ENCODE measurements at regions not wholly inside any gene's neighbourhood (a gene's known extent, or its start where the extent isn't known, plus 50 kb on each side); places are given as distances from the start of the nearest gene placed in this dataset.

- no peak for FAIRE-seq
These were observed 194.7 kb upstream of the RREB1 start for GRCh38 chr6:6912817-6913744.

GRCh38 chr6:6915219-6915618 is 192.5 kb upstream of the RREB1 start:
- no peak for DNase-seq (ENCODE audit: low spot score)
- FAIRE-seq = no peak

More at GRCh38 chr6:6912817-6913744, 194.7 kb upstream of the RREB1 start:
- DNase-seq (ENCODE audit: low spot score) = no peak

DNA sequence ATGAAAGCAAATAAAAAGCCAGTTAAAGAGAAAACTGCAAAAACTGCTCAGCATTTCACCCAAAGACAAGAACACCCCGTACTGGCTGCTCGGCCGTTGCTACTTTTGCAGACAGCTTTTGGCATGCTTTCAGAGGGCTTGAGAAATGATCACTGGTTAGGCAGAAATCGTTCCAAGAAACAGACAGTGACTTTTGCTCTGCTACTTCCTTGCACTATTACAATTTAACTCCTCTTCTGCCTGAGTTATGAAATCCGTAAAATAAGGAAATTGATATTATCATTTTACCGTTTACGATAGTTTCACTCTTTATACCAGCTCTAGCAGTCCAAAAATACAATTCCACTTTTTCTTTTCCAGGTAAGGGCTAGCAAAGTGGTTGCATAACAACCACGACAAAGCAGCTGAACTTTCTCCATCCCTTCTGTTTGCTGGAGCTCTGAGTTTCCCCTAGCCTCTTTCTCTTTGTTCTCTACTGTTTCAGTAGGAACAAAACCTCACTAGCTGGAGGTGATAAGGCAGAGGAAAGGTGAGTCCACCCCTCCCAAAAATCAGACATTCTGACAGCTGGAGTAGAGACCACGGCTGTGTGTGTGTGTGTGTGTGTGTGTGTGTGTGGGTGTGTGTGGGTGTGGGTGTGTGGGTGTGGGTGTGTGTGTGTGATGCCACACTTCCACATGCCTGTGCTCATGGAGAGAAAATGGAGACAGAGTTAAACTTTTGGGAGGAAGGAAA is 191.8 kb upstream of the RREB1 start:
- no peak for FAIRE-seq
- DNase-seq (ENCODE audit: low spot score) = no peak

DNA sequence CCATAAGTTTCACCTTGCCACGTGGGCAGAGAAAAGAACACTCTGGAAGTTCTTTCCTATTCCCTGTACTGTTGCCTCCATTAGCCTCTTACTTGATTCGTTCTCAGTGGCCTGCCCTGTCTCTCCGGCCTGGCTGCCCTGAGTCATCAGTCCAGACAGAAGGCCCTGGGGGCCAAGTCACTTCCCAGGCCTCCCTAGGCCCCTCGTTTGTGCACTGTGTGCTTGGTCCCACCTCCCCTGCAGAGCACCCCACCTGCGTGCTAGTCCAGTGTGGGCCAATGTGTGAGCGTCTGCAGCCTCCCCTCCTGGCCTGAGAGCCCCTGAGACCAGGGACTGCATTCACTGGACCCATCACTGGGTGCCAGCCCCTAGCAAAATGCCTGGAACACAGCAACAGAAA is 191.2 kb upstream of the RREB1 start:
- DNase-seq (ENCODE audit: low spot score) (no peak), FAIRE-seq (no peak)

- DNase-seq (ENCODE audit: low spot score) (peak; percentile 14), FAIRE-seq (no peak)
These were observed 189.4 kb upstream of the RREB1 start for GRCh38 chr6:6918216-6918983.

DNA sequence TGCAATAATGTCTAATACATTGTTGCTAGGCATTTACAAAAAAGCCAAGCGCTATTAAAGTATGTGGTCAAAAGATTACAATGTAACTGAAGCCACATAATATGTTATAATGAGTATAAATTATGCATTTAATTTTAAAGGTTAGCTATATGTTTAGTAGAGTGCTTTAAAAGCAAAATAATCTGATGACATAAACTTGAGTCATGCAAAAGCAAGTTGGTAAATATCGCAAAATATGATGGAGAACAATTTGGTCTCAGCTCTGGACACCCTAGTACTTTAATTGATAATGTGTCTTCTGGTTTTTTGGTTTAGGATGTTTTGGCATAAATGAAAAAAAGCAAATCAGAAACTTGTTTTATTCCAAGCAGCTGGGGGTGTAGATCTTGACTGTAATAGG is 188.6 kb upstream of the RREB1 start:
- DNase-seq (ENCODE audit: low spot score) (no peak), FAIRE-seq (no peak)

GRCh38 chr6:6920114-6920986 is 187.4 kb upstream of the RREB1 start:
- FAIRE-seq = no peak
- no peak for DNase-seq (ENCODE audit: low spot score)

- DNase-seq (ENCODE audit: low spot score) = no peak
- FAIRE-seq = no peak
These were observed 186.8 kb upstream of the RREB1 start for GRCh38 chr6:6920987-6921313.

DNA sequence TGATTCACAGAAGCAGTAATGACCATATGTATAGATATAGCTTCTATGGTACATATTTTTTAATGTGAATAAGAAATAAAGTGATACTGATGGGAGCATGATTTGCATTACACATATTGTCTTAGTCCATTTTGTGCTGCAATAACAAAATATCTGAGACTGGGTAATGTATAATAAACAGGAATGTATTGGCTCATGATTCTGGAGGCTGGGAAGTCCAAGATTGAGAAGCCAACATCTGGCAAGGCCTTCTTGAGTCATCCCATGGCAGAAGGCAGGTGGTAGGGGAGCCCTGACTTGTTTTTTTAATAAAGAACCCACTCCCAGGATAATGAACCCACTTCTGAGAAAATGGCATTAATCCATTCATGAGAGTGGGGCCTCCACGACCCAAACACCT is 185.6 kb upstream of the RREB1 start:
- no peak for FAIRE-seq

GRCh38 chr6:6923605-6924004 is 184.2 kb upstream of the RREB1 start:
- FAIRE-seq = no peak

More for the DNA sequence above, 185.6 kb upstream of the RREB1 start:
- DNase-seq (ENCODE audit: low spot score) = no peak

DNA sequence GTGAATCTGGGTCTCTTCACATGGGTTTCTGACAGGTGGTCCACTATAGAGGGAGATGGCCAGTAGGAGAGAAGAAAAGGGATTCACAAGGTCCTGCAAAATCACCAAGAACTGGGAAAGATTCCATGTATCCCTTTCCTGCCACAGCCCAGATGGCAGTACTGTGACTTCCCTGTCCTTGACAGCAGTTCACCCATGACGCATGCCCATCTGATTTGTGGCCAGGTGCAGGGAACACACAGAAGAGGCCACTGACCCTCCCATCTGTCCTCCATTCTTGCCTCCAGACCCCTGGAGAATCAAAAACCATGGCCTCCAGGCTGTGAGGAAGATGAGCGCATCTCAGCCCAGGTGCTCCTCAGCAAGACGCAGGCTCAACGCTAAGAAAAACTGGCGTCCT is 183.1 kb upstream of the RREB1 start:
- no peak for DNase-seq (ENCODE audit: low spot score)
- FAIRE-seq = no peak

More at GRCh38 chr6:6923605-6924004, 184.2 kb upstream of the RREB1 start:
- no peak for DNase-seq (ENCODE audit: low spot score)

DNA sequence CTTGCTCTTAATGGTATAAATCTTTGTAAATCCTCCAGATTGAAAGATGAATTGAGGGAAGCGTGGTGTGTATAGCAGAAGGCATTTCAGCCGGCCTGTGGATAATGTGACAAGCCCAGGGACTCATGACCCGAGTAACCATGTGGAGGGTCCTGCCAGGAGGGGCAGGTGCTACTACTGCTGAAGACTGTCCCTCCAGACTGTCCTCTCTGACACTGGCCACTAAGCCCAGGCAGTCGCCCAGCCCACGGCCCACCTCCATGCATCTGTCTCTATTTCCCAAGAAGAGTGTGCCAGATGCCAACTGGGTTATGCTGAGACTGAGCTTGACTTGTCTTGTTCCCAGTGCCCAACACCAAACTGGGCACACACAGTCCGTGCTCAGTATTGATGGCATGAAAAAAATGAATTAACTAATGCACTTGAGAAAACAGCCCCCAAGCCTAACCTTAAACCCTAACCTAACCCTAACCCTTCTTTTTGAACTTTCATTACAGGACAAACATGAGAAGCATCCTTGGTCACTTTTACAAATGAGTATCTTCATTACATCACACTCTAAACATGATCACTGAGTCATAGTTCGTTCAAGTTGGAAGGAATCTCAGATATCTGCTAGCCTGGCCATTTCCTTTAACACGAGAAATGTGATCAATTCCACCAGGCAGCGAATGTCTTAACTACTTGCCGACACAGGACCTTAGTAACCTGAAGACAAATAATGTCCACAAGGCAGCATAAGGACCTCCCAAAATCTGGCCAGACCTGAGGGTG is 182.2 kb upstream of the RREB1 start:
- FAIRE-seq = no peak
- no peak for DNase-seq (ENCODE audit: low spot score)

GRCh38 chr6:6926856-6927255 is 180.9 kb upstream of the RREB1 start:
- FAIRE-seq = no peak
- DNase-seq (ENCODE audit: low spot score) = no peak

GRCh38 chr6:6927521-6928361 is 180.0 kb upstream of the RREB1 start:
- FAIRE-seq (no peak), DNase-seq (ENCODE audit: low spot score) (no peak)

DNA sequence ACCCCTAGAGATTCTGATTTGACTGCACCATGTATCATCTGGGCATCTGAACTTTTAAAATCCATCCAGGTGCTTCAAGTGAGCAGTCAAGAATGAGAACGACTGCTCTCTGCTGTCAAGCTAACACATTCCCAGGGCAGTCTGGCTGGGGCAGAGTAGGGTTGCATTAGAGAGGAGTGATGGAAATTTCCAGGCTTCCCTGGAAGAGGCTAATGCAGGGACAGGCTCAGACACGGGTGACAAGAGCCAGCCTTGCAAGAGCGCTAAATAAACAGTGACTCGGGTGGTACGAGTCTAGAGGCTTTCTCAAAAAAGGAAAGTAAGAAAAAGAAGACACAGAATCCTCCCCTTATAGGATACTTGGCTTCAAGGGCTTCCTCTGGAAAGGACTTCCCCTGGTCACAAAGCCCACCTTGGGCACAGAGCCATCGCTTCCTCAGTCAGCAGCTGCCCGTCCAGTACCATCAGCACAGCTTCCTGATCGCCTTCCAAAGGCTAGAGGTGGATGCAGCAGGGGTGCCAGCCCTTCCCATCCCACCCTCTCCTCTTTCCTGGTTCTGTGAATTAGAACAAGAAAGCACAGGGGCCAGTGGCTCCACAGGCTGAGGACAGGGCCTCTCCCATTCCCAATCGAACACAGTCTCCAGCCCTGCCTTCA is 177.4 kb upstream of the RREB1 start:
- FAIRE-seq (no peak), DNase-seq (ENCODE audit: low spot score) (no peak)

DNA sequence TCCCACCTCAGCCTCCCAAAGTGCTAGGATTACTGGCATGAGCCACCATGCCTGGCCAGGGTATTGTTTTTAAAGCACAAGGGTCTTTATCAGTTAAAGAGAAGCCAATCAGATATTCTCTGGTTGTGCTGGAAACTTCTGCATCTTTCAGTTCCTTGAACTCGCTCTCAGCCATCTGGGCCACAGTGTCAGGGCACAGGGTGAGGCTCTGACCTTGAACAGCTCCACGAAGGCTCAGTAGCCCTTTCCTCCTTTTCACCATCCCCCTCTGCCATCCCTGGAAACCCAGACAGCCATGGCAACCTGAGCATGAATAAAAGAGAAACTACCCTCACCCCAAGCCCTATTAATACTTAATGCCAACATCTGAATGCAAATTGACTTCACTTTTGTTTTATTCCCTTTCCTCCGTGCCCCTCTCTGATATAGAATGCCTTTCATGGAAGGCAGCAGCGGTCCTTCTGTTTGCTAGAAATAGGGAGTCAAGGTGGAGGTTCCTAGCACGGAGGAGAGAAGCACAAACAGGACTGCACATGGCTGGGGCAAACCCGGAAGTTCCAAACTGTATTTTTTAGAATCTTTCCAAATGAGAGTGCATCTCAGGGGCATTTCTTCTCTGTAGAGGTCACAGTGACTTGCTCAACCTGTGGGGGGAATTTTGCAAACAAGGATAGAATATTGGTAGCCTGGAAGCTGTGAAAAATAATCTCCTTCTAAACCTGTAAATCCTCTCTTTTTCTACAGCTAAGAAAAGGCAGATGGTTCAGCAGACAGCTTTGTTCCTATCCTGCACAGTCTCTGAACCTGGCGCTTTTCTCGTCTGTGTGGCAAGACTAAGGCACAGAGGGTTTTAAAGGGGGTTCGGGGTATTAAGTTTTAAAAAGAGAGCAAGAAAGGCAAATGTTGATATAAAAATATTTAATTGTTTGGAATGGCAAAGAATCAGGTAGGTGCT is 176.4 kb upstream of the RREB1 start:
- DNase-seq (ENCODE audit: low spot score) (no peak), FAIRE-seq (no peak)

- FAIRE-seq = no peak
These were observed 175.4 kb upstream of the RREB1 start for GRCh38 chr6:6932341-6932740.

DNA sequence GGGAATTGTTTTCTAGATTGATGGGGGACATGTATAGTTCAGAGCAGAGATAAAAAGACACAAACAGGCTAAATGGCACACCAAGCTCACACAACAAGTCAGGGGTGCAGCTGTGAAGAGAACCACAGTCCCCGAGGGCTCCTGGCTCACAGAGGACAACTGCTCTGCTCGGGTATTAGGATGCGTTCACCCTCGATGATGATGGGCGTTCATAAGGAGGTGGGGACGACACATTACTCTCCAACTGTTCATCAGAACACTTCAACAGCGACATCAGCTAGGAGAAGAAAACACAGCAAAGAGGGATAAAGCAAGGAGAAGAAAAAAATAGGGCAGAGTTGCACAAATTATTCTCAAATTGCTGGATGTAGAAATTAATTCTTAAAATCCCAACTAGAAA is 174.8 kb upstream of the RREB1 start:
- no peak for FAIRE-seq
- DNase-seq (ENCODE audit: low spot score) = no peak

More at GRCh38 chr6:6932341-6932740, 175.4 kb upstream of the RREB1 start:
- no peak for DNase-seq (ENCODE audit: low spot score)

Measured in RCC 7860 (cell line).